CD14-positive monocyte (primary cell): ENCODE measurements at regions not wholly inside any gene's neighbourhood (a gene's known extent, or its start where the extent isn't known, plus 50 kb on each side); places are given as distances from the start of the nearest gene placed in this dataset.

ENCODE experiments used
- DNase-seq, 3 donors: peaks; one replicate each; pipeline ENCODE4 v3.0.0-alpha.2; 2011 to 2022
- H2AFZ ChIP-seq: 2 replicates; pipeline ENCODE4 v1.6.0; 2012; ENCODE audit warnings: mild to moderate bottlenecking, low read depth, low read length, inconsistent platforms; ENCODE audit not compliant: insufficient read depth, poor library complexity, severe bottlenecking
- H3K27ac ChIP-seq, 2 donors: 1 replicate in 1 of 2; 2 replicates in 1 of 2; pipeline ENCODE4 v1.5.1; 2012 to 2013; ENCODE audit warnings: low read length in 2 of 2, control low read depth in 1 of 2, inconsistent platforms in 1 of 2, low read depth in 1 of 2, mild to moderate bottlenecking in 1 of 2
- H3K27me3 ChIP-seq, 2 donors: one replicate each; pipeline versions ENCODE4 v1.6.0 to v1.6.1; 2011 to 2013; ENCODE audit warnings: low read length in 2 of 2; ENCODE audit not compliant: control insufficient read depth in 2 of 2, insufficient read depth in 2 of 2
- H3K36me3 ChIP-seq, 2 donors: replicated peaks in 1 of 2; 1 replicate in 1 of 2; 2 replicates in 1 of 2; pipeline versions ENCODE4 v1.5.1 to v1.6.1; 2012 to 2013; ENCODE audit warnings: low read length in 2 of 2, control low read depth in 1 of 2, inconsistent platforms in 1 of 2, mild to moderate bottlenecking in 1 of 2; ENCODE audit not compliant: insufficient read depth in 2 of 2, control insufficient read depth in 1 of 2
- H3K4me1 ChIP-seq, 2 donors: 1 replicate in 1 of 2; 2 replicates in 1 of 2; pipeline versions ENCODE4 v1.5.1 to v1.6.1; 2012 to 2013; ENCODE audit warnings: low read length in 2 of 2, control low read depth in 1 of 2, inconsistent platforms in 1 of 2, mild to moderate bottlenecking in 1 of 2, moderate library complexity in 1 of 2; ENCODE audit not compliant: insufficient read depth in 2 of 2, control insufficient read depth in 1 of 2
- H3K4me2 ChIP-seq: replicated peaks from 2 replicates; pipeline ENCODE3; 2012; ENCODE audit warnings: low read length, moderate library complexity, mild to moderate bottlenecking; ENCODE audit not compliant: poor library complexity, severe bottlenecking; ENCODE audit errors: extremely low read depth
- H3K4me3 ChIP-seq, 3 experiments: fragments of 200-600 bp in 1 of 3; sonication (generic) in 1 of 3; replicated peaks in 1 of 3; 1 replicate in 2 of 3; 2 replicates in 1 of 3; pipeline ENCODE4 v1.5.1; 2011 to 2013; ENCODE audit warnings: low read length in 3 of 3, mild to moderate bottlenecking in 3 of 3, control low read depth in 2 of 3, low read depth in 2 of 3, inconsistent platforms in 1 of 3, moderate library complexity in 1 of 3
- H3K79me2 ChIP-seq: 2 replicates; pipeline ENCODE4 v1.6.0; 2012; ENCODE audit warnings: mild to moderate bottlenecking, control low read depth, inconsistent platforms, low read length, moderate library complexity; ENCODE audit not compliant: insufficient read depth
- H3K9ac ChIP-seq: 2 replicates; pipeline ENCODE4 v1.6.0; 2017; ENCODE audit warnings: low read length, mild to moderate bottlenecking; ENCODE audit not compliant: insufficient read depth, poor library complexity, severe bottlenecking
- H3K9me3 ChIP-seq, 2 donors: replicated peaks in 1 of 2; 1 replicate in 1 of 2; 2 replicates in 1 of 2; pipeline versions ENCODE4 v1.5.1 to v1.6.1; 2012 to 2013; ENCODE audit warnings: low read length in 2 of 2, control low read depth in 1 of 2; ENCODE audit not compliant: control insufficient read depth in 1 of 2, insufficient read depth in 1 of 2
- H4K20me1 ChIP-seq: 2 replicates; pipeline ENCODE4 v1.6.0; 2012; ENCODE audit warnings: mild to moderate bottlenecking, low read length, control low read depth, moderate library complexity; ENCODE audit not compliant: insufficient read depth
- H3K27ac Mint-ChIP-seq, 7 donors: one replicate each; pipeline ENCODE4 v1.8.0; 2020; ENCODE audit warnings: mild to moderate bottlenecking in 7 of 7, mixed read lengths in 7 of 7, moderate library complexity in 6 of 7, inconsistent platforms in 2 of 7
- H3K27me3 Mint-ChIP-seq, 3 donors: one replicate each; pipeline ENCODE4 v1.8.0; 2021 to 2022; ENCODE audit warnings: low read depth in 3 of 3, mild to moderate bottlenecking in 3 of 3, mixed read lengths in 3 of 3, moderate library complexity in 3 of 3, inconsistent platforms in 1 of 3
- H3K36me3 Mint-ChIP-seq, 2 donors: one replicate each; pipeline ENCODE4 v1.8.0; 2020; ENCODE audit warnings: mixed read lengths in 2 of 2, inconsistent platforms in 1 of 2, mild to moderate bottlenecking in 1 of 2
- H3K4me1 Mint-ChIP-seq: one replicate; pipeline ENCODE4 v1.8.0; 2020; ENCODE audit warnings: mild to moderate bottlenecking, mixed read lengths
- H3K4me3 Mint-ChIP-seq, 2 donors: one replicate each; pipeline ENCODE4 v1.8.0; 2020; ENCODE audit warnings: mild to moderate bottlenecking in 2 of 2, mixed read lengths in 2 of 2, moderate library complexity in 1 of 2
- H3K9me3 Mint-ChIP-seq, 7 donors: one replicate each; pipeline ENCODE4 v1.8.0; 2020 to 2022; ENCODE audit warnings: mixed read lengths in 7 of 7, mild to moderate bottlenecking in 6 of 7, moderate library complexity in 6 of 7, inconsistent platforms in 2 of 7
- WGBS: methylation state at CpG from one replicate; pipeline ENCODE4 v1.1.5; 2013; ENCODE audit warnings: missing lambda C conversion rate; ENCODE audit not compliant: insufficient coverage; 5-methylcytosine and 5-hydroxymethylcytosine counted together
- intact Hi-C, 2 donors: fragments of 100-400 bp; cut with micrococcal nuclease; formaldehyde crosslinking; loops; one replicate each; pipeline versions ENCODE4 v1.15.0 to v1.15.1; 2023
- TF ChIP-seq, protein P1 (sequence below): fragments of 200-600 bp; IDR thresholded peaks from one replicate; pipeline ENCODE4 v1.8.0; 2022; ENCODE audit warnings: antibody characterized with exemption, mild to moderate bottlenecking

DNA sequence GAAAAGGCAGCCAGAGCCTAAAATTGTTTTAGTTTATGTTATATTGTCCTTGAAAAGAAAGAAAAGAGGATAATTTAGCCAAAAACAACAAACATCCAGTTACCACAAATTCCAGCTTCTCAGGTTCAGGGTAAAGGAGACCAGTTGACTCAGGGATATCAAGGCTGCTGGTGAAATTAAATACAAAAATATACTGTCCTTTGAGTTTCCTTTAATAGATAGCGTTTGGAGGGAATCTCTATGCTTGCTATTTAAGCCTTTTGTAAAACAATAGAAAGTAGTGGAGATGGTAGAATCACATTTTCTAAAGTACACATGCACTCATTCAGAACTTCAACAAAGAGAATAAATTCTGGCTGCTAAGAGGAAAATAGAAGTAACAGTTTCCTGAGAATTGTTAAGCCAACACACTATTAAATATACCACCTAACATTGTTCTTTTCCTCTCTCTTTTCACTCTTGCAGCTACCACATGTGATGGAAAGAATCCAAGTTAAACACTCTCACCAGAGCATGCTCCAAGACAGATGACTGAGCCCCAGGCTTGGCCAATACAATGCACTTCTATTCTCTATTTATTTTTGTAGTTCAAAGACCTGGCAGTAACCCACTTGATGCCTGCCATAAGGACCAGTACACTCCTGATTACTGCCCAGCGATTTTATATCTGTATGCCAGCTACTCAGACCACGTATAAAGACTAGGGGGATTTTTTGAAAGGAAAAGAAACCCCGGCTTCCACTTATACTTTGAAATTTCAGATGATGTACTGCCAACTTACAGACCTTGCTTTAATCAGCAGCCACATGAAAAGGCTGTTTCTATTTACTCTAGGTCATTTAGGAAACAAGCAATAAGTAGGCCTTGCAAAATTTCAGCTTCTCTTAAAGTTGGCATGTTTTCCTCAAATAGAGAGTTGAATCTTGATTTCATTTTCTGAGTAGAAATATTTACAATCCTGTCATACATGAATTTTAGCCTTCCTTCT lies 756.9 kb downstream of the FAT4 start:
- intact Hi-C loops, result no loop called here
- no peaks in the 10 kb centered on the region for H3K27me3 ChIP-seq
- no peak overlapping the region for H3K27ac ChIP-seq
- H3K36me3 ChIP-seq, result no peaks in the 10 kb centered on the region
- no peaks in the 10 kb centered on the region for H3K9me3 ChIP-seq
- H4K20me1 ChIP-seq, result no peaks in the 10 kb centered on the region
- no peak overlapping the region for H3K4me3 ChIP-seq
- DNase-seq, result no peak
- H3K79me2 ChIP-seq, result no peaks in the 10 kb centered on the region
- H2AFZ ChIP-seq, result no peak overlapping the region
- Mint-ChIP-seq H3K4me1 (no peaks in the 10 kb centered on the region), H3K27ac (no peak overlapping the region), H3K4me3 (no peak overlapping the region), H3K9me3 (peaks cover 0 to 6% (median 3%) of the 10 kb centered on the region in 7 donors), H3K27me3 (no peaks in the 10 kb centered on the region), H3K36me3 (no peaks in the 10 kb centered on the region)
- no peak overlapping the region for H3K9ac ChIP-seq
- TF ChIP-seq, protein P1, sequence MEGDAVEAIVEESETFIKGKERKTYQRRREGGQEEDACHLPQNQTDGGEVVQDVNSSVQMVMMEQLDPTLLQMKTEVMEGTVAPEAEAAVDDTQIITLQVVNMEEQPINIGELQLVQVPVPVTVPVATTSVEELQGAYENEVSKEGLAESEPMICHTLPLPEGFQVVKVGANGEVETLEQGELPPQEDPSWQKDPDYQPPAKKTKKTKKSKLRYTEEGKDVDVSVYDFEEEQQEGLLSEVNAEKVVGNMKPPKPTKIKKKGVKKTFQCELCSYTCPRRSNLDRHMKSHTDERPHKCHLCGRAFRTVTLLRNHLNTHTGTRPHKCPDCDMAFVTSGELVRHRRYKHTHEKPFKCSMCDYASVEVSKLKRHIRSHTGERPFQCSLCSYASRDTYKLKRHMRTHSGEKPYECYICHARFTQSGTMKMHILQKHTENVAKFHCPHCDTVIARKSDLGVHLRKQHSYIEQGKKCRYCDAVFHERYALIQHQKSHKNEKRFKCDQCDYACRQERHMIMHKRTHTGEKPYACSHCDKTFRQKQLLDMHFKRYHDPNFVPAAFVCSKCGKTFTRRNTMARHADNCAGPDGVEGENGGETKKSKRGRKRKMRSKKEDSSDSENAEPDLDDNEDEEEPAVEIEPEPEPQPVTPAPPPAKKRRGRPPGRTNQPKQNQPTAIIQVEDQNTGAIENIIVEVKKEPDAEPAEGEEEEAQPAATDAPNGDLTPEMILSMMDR, result no peak
- no peaks in the 10 kb centered on the region for H3K4me1 ChIP-seq
- WGBS, result no CpG with 5 or more reads among the region's 4 CpGs
- no peak overlapping the region for H3K4me2 ChIP-seq

DNA sequence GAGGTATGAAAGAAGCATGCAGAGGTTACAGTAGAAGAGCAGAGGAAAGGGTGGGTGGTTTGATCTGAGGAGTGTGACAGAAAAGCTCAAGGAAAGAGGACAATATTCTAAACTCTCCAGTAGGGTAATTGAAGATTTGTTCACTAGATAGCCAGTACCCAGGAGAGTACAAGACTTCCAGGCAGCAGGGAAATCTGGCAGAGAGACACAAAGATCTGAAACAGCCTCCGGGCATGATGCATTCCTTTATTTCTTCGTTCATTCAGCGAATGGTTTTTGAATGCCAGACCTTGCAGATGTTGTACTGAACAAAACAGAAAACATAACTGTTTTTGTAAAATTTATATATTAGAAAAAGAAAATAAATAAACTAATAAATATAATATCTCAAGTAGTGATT lies 766.6 kb downstream of the FAT4 start:
- Histone ChIP-seq H2AFZ (no peak overlapping the region), H3K4me3 (no peak overlapping the region), H3K4me1 (no peaks in the 10 kb centered on the region), H3K9me3 (no peaks in the 10 kb centered on the region), H3K9ac (no peak overlapping the region), H4K20me1 (no peaks in the 10 kb centered on the region), H3K36me3 (no peaks in the 10 kb centered on the region), H3K27ac (no peak overlapping the region), H3K4me2 (no peak overlapping the region), H3K27me3 (no peaks in the 10 kb centered on the region), H3K79me2 (no peaks in the 10 kb centered on the region)
- Mint-ChIP-seq H3K9me3 (peaks cover 0 to 12% (median 4%) of the 10 kb centered on the region in 7 donors), H3K4me3 (no peak overlapping the region), H3K27ac (no peak overlapping the region), H3K36me3 (no peaks in the 10 kb centered on the region), H3K27me3 (no peaks in the 10 kb centered on the region), H3K4me1 (no peaks in the 10 kb centered on the region)
- DNase-seq, result no peak
- intact Hi-C loops, result no loop called here
- 100% methylated on average over 1 of the region's 3 CpGs for WGBS
- TF ChIP-seq, protein P1, result no peak
